ENCODE measurements at regions not wholly inside any gene's neighbourhood (a gene's known extent, or its start where the extent isn't known, plus 50 kb on each side); places are given as distances from the start of the nearest gene placed in this dataset.

DNA sequence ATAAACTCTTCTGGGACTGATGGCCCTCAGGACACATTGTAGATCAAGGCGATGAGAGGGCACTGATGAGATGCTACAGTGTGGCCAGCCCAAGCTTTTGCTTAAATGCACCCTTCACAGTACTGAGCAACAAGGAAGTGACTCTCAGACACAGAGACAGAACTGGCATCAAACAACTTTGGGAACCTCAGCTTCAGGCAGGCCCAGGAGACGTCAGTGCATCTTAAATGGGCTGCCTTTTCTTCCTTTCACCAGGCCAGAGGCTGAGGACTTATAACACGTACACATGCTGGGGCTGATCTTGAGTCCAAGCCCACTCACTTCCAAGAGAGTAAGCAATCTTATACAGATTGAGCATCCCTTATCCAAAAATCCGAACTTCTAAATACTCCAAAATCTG is 386.1 kb upstream of the C16orf82 start:
- Histone ChIP-seq H3K9me2 (ENCODE audit: insufficient read depth) (no peaks in the 10 kb centered on the region), H4K20me1 (ENCODE audit: insufficient read depth) (no peaks in the 10 kb centered on the region), H3K9ac (ENCODE audit: low read length) (no peak overlapping the region), H3K4me2 (ENCODE audit: low read length) (no peak overlapping the region), H3K4me1 (ENCODE audit: control insufficient read depth in 1 of 2, insufficient read depth in 2 of 2, low read length in 2 of 2) (no peaks in the 10 kb centered on the region), H3K9me3 (ENCODE audit: control insufficient read depth in 1 of 2, insufficient read depth in 1 of 2, low read depth in 1 of 2, low read length in 2 of 2) (peaks cover 0 to 4% of the 10 kb centered on the region in 2 experiments; a peak in 1 of 4 replicates), H3K27me3 (ENCODE audit: insufficient read depth, low read length) (no peaks in the 10 kb centered on the region), H3K27ac (ENCODE audit: low read depth, low read length) (no peak overlapping the region), H3K36me3 (ENCODE audit: control insufficient read depth in 1 of 2, insufficient read depth in 2 of 2, low read length in 2 of 2) (no peaks in the 10 kb centered on the region), H3K4me3 (replicated peaks in 1 of 2; ENCODE audit: low read depth in 1 of 2, low read length in 2 of 2) (no peak overlapping the region), H3K79me2 (ENCODE audit: insufficient read depth, low read length) (no peaks in the 10 kb centered on the region), H2AFZ (ENCODE audit: low read depth, low read length, poor library complexity, severe bottlenecking) (no peak overlapping the region)
- TF ChIP-seq ZNF274 (IDR thresholded peaks at IDR 0.05; ENCODE audit: low read depth, low read length): no peak
- TF ChIP-seq ELF1 (IDR thresholded peaks at IDR 0.05; ENCODE audit: borderline replicate concordance, low read depth): no peak
- no peak for TF ChIP-seq YY1 (IDR thresholded peaks at IDR 0.05; ENCODE audit: extremely low read depth, insufficient replicate concordance, low read depth, low read length)
- no peak for TF ChIP-seq SIN3A (IDR thresholded peaks at IDR 0.05; ENCODE audit: low read depth)
- TF ChIP-seq, protein P1, sequence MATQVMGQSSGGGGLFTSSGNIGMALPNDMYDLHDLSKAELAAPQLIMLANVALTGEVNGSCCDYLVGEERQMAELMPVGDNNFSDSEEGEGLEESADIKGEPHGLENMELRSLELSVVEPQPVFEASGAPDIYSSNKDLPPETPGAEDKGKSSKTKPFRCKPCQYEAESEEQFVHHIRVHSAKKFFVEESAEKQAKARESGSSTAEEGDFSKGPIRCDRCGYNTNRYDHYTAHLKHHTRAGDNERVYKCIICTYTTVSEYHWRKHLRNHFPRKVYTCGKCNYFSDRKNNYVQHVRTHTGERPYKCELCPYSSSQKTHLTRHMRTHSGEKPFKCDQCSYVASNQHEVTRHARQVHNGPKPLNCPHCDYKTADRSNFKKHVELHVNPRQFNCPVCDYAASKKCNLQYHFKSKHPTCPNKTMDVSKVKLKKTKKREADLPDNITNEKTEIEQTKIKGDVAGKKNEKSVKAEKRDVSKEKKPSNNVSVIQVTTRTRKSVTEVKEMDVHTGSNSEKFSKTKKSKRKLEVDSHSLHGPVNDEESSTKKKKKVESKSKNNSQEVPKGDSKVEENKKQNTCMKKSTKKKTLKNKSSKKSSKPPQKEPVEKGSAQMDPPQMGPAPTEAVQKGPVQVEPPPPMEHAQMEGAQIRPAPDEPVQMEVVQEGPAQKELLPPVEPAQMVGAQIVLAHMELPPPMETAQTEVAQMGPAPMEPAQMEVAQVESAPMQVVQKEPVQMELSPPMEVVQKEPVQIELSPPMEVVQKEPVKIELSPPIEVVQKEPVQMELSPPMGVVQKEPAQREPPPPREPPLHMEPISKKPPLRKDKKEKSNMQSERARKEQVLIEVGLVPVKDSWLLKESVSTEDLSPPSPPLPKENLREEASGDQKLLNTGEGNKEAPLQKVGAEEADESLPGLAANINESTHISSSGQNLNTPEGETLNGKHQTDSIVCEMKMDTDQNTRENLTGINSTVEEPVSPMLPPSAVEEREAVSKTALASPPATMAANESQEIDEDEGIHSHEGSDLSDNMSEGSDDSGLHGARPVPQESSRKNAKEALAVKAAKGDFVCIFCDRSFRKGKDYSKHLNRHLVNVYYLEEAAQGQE (IDR thresholded peaks at IDR 0.05; ENCODE audit: low read depth): no peak
- TF ChIP-seq RAD21 (IDR thresholded peaks at IDR 0.05; ENCODE audit: low read depth): no peak
- no peak for TF ChIP-seq SP1 (IDR thresholded peaks at IDR 0.05; ENCODE audit: low read depth)
- TF ChIP-seq EZH2phosphoT487 (IDR thresholded peaks at IDR 0.05; ENCODE audit: borderline replicate concordance): no peak
- no peak for TF ChIP-seq JUND (IDR thresholded peaks at IDR 0.05)
- TF ChIP-seq CEBPB (IDR thresholded peaks at IDR 0.05; ENCODE audit: low read depth): no peak
- TF ChIP-seq TCF7L2 (IDR thresholded peaks at IDR 0.05; ENCODE audit: borderline replicate concordance, extremely low read depth, insufficient read depth, insufficient read length): no peak
- TF ChIP-seq, protein P2, sequence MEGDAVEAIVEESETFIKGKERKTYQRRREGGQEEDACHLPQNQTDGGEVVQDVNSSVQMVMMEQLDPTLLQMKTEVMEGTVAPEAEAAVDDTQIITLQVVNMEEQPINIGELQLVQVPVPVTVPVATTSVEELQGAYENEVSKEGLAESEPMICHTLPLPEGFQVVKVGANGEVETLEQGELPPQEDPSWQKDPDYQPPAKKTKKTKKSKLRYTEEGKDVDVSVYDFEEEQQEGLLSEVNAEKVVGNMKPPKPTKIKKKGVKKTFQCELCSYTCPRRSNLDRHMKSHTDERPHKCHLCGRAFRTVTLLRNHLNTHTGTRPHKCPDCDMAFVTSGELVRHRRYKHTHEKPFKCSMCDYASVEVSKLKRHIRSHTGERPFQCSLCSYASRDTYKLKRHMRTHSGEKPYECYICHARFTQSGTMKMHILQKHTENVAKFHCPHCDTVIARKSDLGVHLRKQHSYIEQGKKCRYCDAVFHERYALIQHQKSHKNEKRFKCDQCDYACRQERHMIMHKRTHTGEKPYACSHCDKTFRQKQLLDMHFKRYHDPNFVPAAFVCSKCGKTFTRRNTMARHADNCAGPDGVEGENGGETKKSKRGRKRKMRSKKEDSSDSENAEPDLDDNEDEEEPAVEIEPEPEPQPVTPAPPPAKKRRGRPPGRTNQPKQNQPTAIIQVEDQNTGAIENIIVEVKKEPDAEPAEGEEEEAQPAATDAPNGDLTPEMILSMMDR (IDR thresholded peaks at IDR 0.05 in 2 of 3, conservative IDR thresholded peaks at IDR 0.05 in 1 of 3; ENCODE audit: borderline replicate concordance in 1 of 3, insufficient read depth in 1 of 3, low read depth in 2 of 3, low read length in 2 of 3): no peak
- TF ChIP-seq, protein P3, sequence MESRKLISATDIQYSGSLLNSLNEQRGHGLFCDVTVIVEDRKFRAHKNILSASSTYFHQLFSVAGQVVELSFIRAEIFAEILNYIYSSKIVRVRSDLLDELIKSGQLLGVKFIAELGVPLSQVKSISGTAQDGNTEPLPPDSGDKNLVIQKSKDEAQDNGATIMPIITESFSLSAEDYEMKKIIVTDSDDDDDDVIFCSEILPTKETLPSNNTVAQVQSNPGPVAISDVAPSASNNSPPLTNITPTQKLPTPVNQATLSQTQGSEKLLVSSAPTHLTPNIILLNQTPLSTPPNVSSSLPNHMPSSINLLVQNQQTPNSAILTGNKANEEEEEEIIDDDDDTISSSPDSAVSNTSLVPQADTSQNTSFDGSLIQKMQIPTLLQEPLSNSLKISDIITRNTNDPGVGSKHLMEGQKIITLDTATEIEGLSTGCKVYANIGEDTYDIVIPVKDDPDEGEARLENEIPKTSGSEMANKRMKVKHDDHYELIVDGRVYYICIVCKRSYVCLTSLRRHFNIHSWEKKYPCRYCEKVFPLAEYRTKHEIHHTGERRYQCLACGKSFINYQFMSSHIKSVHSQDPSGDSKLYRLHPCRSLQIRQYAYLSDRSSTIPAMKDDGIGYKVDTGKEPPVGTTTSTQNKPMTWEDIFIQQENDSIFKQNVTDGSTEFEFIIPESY (IDR thresholded peaks at IDR 0.05; ENCODE audit: extremely low read depth, insufficient replicate concordance, low read length): no peak
- TF ChIP-seq, protein P4, sequence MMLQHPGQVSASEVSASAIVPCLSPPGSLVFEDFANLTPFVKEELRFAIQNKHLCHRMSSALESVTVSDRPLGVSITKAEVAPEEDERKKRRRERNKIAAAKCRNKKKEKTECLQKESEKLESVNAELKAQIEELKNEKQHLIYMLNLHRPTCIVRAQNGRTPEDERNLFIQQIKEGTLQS (IDR thresholded peaks at IDR 0.05): no peak
- TF ChIP-seq SRF (IDR thresholded peaks at IDR 0.05; ENCODE audit: low read depth): no peak
- no peak for TF ChIP-seq CBX3 (IDR thresholded peaks at IDR 0.05; ENCODE audit: low read depth)
- TF ChIP-seq FOSL1 (IDR thresholded peaks at IDR 0.05; ENCODE audit: low read depth): no peak
- ATAC-seq (no peak), DNase-seq (ENCODE audit: low read depth, low spot score) (no peak)
- ChIA-PET POLR2A (no interaction called here), RAD21 (ENCODE audit: low non-redundant PET in 1 of 2, low total read pairs in 2 of 2, uncharacterized antibody in 2 of 2, unreplicated experiment in 2 of 2) (no interaction called here), CTCF (no interaction called here)
- BruUV-seq (replicated peaks): no TSS peak
- intact Hi-C loops (cut with micrococcal nuclease): no loop called here
